Osteocyte (in vitro differentiated cells): ENCODE measurements at regions not wholly inside any gene's neighbourhood (a gene's known extent, or its start where the extent isn't known, plus 50 kb on each side); places are given as distances from the start of the nearest gene placed in this dataset.

Experiments used
- DNase-seq: peaks from one replicate; pipeline ENCODE4 v3.0.0; 2021; ENCODE audit warnings: mixed read lengths; ENCODE audit not compliant: unreplicated experiment; ENCODE audit errors: extremely low spot score
- H3K27ac Mint-ChIP-seq: one replicate; pipeline ENCODE4 v1.8.0; 2021; ENCODE audit warnings: mild to moderate bottlenecking, mixed read lengths; ENCODE audit not compliant: unreplicated experiment
- H3K27me3 Mint-ChIP-seq: one replicate; pipeline ENCODE4 v1.8.0; 2021; ENCODE audit warnings: mixed read lengths; ENCODE audit not compliant: unreplicated experiment
- H3K36me3 Mint-ChIP-seq: one replicate; pipeline ENCODE4 v1.8.0; 2021; ENCODE audit warnings: mixed read lengths; ENCODE audit not compliant: unreplicated experiment
- H3K4me1 Mint-ChIP-seq: one replicate; pipeline ENCODE4 v1.8.0; 2021; ENCODE audit warnings: mixed read lengths; ENCODE audit not compliant: unreplicated experiment
- H3K4me3 Mint-ChIP-seq: one replicate; pipeline ENCODE4 v1.8.0; 2021; ENCODE audit warnings: mild to moderate bottlenecking, moderate library complexity, mixed read lengths; ENCODE audit not compliant: unreplicated experiment
- H3K9me3 Mint-ChIP-seq: one replicate; pipeline ENCODE4 v1.8.0; 2021; ENCODE audit warnings: mixed read lengths; ENCODE audit not compliant: unreplicated experiment
- TF ChIP-seq, protein P1 (sequence below): fragments of 200-600 bp; sonication (generic); IDR thresholded peaks from 2 replicates; pipeline ENCODE4 v1.5.0; 2021; ENCODE audit warnings: antibody characterized with exemption, mild to moderate bottlenecking, moderate library complexity

DNA sequence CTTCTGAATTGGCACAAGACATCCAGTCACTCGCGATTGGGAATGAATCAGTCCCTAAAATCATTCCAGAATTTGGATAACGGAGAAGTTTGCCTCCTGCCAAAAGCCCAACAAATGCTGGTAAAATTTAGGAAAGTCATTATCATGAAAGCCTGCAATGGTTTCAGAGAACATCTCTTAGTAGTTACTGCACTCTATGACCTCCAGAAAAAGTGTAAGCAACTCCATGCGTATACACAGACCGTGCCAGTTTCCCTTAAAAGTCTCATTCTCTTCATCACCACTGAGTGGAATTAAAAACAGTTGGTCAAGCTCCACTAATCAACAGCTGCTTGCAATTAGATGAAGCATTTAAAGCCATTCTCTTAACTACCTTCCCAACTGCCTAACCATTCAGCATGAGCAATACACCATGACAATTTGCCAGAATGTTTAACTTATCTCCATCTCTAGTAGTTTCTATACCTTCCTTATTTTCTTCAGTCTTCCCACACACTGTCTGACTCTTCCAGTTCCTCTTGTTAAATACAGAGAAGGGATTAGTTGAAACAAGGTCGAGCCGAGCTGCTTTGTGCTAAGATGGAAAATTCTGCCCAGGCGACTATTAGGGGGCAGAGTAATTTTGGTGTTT, 183.6 kb upstream of the PRDM1 start:
- no peak overlapping the region for H3K27ac Mint-ChIP-seq

DNA sequence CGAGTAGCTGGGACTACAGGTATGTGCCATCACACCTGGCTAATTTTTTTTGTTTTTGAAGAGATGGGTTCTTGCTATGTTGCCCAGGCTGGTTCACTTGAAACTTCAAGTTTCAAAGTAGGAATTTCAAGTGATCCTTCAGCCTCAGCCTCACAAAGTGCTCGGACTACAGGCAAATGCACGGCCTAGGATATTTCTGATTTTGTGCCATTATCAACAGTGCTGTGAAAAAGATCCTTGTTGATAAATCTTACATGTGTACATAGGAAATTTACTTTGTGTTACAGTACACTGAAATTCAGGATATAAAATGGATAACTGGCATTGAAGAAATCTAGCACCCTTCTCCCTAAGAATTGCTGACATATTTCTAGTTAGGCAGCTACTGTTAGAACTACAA, 184.6 kb upstream of the PRDM1 start:
- Mint-ChIP-seq H3K9me3 (peaks cover 7% of the 10 kb centered on the region), H3K27me3 (no peaks in the 10 kb centered on the region), H3K27ac (no peak overlapping the region), H3K36me3 (no peaks in the 10 kb centered on the region), H3K4me3 (no peak overlapping the region), H3K4me1 (no peaks in the 10 kb centered on the region)
- TF ChIP-seq, protein P1, sequence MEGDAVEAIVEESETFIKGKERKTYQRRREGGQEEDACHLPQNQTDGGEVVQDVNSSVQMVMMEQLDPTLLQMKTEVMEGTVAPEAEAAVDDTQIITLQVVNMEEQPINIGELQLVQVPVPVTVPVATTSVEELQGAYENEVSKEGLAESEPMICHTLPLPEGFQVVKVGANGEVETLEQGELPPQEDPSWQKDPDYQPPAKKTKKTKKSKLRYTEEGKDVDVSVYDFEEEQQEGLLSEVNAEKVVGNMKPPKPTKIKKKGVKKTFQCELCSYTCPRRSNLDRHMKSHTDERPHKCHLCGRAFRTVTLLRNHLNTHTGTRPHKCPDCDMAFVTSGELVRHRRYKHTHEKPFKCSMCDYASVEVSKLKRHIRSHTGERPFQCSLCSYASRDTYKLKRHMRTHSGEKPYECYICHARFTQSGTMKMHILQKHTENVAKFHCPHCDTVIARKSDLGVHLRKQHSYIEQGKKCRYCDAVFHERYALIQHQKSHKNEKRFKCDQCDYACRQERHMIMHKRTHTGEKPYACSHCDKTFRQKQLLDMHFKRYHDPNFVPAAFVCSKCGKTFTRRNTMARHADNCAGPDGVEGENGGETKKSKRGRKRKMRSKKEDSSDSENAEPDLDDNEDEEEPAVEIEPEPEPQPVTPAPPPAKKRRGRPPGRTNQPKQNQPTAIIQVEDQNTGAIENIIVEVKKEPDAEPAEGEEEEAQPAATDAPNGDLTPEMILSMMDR: no peak
- no peak for DNase-seq

More for the DNA sequence above, 183.6 kb upstream of the PRDM1 start:
- DNase-seq: no peak
- Mint-ChIP-seq H3K27me3 (peaks cover 2% of the 10 kb centered on the region), H3K4me3 (no peak overlapping the region), H3K4me1 (no peaks in the 10 kb centered on the region), H3K9me3 (peaks cover 7% of the 10 kb centered on the region), H3K36me3 (no peaks in the 10 kb centered on the region)
- TF ChIP-seq, protein P1: no peak

- H3K4me3 Mint-ChIP-seq: no peak overlapping the region
- no peaks in the 10 kb centered on the region for H3K27me3 Mint-ChIP-seq
- H3K9me3 Mint-ChIP-seq: peaks cover 7% of the 10 kb centered on the region
- H3K4me1 Mint-ChIP-seq: no peaks in the 10 kb centered on the region
- no peak overlapping the region for H3K27ac Mint-ChIP-seq
- DNase-seq: no peak
- H3K36me3 Mint-ChIP-seq: no peaks in the 10 kb centered on the region
- TF ChIP-seq, protein P1: no peak
Measured at GRCh38 chr6:105900125-105900937, 185.8 kb upstream of the PRDM1 start.

DNA sequence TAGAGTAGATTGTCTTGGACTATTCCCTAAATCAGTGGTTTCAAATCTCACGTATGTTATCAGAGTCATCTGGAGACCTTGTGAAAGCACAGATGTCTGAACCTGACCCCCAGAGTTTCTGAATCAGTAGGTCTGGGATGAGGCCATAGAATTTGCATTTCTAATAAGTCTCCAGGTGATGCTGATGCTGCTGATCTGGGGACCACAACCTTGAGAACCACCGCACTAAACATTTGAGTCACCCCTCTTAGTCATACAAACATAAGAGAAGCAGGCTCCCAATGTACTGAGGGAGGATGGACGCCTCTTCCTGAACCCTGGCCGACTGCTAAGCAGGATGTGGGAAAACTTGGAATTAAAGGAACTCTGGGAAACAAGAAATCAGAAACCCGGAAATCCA, 187.8 kb upstream of the PRDM1 start:
- H3K4me3 Mint-ChIP-seq: no peak overlapping the region
- peaks cover 7% of the 10 kb centered on the region for H3K9me3 Mint-ChIP-seq
- peaks cover 11% of the 10 kb centered on the region for H3K27me3 Mint-ChIP-seq
- DNase-seq: no peak
- H3K27ac Mint-ChIP-seq: no peak overlapping the region
- TF ChIP-seq, protein P1: no peak
- H3K4me1 Mint-ChIP-seq: no peaks in the 10 kb centered on the region
- H3K36me3 Mint-ChIP-seq: no peaks in the 10 kb centered on the region

- H3K4me1 Mint-ChIP-seq: no peaks in the 10 kb centered on the region
- TF ChIP-seq, protein P1: no peak
- DNase-seq: no peak
- no peaks in the 10 kb centered on the region for H3K36me3 Mint-ChIP-seq
- H3K4me3 Mint-ChIP-seq: no peak overlapping the region
- peaks cover 14% of the 10 kb centered on the region for H3K27me3 Mint-ChIP-seq
- H3K27ac Mint-ChIP-seq: no peak overlapping the region
- H3K9me3 Mint-ChIP-seq: peaks cover 7% of the 10 kb centered on the region
Measured at GRCh38 chr6:105897131-105897530, 189.0 kb upstream of the PRDM1 start.
